HG03442 (cell line): ENCODE measurements at regions not wholly inside any gene's neighbourhood (a gene's known extent, or its start where the extent isn't known, plus 50 kb on each side); places are given as distances from the start of the nearest gene placed in this dataset.
"Not testable (repeated sequence)": the region's sequence is repeated elsewhere in the genome, so short reads cannot be mapped to it uniquely, and the experiment has no call there.

Source experiments
- ATAC-seq: cut with Tn5 transposase; IDR thresholded peaks from one replicate; pipeline ENCODE4 v1.9.1; 2021; ENCODE audit warnings: mild to moderate bottlenecking, moderate library complexity; ENCODE audit not compliant: unreplicated experiment

DNA sequence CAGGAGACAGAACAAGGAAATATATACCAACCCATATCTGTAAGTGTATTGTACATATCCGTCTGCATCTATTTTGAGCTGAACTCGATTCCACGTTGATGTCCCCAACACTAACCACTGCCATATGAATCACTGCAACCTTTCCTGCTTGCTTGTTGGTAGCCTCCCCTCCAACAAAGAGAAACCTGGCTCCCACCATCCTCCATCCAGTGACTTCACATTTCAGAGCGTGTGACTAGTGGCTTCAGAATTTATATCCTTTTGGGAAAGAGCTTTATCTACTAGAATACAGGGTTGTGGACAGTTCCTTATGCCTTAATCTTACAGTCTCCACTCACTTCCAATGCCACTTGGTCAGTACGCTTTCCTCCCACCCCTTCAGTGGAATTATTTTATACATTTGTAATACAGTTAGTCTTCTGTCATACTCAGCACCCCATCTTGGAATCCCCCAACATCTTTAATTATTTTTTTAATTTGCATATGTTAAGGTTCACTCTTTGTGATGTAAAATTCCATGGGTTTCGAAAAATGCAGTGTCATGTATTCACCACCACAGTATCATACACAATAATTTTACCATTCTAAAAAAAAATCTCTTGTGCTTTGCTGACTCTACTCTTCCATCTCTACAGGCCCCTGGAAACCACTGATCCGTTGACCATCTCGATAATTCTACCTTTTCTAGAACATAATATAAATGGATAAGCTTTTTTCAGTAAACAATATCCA lies 264.7 kb downstream of the BCL2L11 start:
- not testable (repeated sequence) for ATAC-seq

DNA sequence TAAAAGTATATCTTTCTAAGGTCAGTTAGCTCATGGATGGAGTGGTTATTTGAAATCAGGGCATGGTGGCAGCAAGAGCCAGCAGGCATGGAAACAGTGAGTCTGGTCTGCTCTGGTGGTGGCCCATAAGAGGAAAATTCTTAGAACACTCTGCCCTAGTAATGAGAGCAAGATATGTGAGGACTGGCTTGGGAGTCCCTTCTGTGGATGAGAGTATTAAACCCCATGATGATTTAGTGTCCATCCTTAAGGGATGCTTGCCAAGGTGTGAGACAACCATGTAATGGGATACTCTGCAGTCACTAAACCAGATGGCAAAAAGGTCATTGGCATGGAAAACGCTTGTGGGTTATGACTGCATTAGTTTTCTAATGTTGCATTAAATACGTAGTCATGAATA lies 269.9 kb downstream of the BCL2L11 start:
- ATAC-seq: not testable (repeated sequence)

DNA sequence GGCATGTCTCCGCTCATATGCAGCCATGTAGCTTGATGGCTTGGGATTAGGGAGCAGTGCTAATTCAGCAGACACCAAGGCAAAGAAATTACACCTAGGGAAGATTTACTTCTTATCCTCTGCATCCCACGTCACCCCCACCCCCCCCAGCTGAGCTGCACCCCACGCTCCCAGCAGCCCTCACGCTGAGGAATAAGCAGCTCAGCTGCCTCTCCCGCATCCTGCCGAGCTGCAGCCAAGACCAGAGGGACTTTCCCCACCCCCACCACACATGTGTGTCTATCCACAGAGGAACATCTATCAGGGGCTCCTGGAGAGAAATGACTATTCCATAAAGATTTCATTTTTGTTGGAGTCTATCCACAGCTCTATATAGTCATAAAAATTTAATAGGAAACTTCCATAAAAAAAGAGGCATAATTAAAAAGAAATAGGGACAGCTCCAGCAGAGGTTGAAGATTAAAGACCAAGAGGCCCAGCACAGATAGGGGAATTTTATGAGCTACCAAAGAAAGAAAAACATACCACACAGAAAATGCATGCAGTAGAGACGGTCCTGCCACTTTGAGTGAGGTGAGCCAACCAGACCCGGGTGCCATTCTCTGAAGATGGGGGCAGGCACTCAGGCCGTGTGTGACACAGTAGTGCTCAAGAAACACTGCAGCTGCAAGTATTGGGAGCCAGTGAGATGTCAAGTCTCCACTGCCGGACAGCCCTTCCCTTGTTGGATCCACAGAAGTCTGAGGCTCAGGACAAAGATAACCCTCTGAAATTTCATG lies 274.8 kb downstream of the BCL2L11 start:
- ATAC-seq: not testable (repeated sequence)

DNA sequence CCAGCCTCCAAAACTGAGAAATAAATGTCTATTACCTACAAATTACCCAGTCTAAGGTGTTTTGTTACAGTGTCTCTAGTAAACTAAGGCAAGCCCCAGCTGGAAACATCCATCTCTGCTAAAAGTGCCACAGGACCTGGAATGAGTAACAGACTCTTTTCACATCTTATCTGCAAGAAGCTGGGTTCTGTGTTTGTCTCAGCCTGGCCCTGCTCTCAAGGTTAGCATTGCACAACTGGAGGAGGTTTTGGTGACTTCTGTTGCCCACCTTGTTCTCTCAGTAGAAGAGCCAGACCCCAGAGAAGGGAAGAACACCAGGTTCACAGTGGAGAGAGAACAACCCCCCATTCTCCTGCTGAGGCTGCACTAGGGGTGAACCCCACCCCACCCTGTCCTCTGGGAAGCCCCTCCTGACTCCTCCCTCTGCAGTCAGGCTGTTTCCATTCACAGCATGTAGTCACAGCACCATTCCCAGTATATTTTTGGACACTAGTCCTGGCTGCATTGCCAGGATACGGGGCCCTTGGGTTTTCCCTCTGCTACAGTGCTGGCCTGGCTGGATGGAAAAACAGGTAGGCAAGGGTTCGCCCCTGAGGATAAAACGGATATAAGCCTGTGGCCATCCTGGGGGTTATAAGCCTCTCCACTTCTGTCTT lies 280.0 kb downstream of the BCL2L11 start:
- ATAC-seq: not testable (repeated sequence)

DNA sequence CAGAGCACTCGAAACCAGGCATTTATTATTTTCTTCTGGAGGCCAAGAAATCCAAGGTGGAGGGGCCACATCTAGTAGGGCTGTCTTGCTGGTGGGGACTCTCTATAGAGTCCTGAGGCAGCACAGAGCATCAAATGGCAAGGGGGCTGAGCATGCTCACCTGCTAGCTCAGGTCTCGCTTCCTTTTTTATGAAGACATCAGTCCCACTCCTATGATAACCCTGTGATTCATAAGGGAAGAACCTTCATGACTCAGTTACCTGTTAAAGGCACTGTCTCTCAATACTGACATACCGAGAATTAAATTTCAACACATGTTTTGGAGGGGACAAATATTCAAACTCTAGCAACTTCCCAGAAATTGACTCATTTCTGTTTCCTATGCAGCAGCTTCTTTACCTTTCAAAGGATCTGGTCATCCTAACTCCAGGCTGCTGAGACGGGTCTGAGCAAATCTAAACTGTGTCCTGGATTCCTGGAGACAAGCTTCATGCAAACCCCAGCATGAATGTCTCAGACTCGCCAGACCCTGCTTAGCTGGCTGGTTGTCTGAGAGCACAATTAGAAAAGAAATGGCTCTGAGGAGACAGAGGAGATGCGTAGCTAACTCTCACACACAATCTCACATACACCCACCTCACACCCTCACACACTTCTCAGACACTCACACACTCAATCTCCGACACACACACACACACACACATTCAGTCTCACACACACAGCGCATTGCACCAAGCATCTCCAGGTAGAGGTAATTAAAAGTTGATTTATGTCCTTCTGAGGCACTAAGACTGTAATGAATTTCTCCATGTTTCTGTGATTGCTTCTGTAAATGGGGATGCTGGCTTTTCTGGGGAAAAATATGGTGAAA lies 280.8 kb downstream of the BCL2L11 start:
- ATAC-seq: not testable (repeated sequence)

DNA sequence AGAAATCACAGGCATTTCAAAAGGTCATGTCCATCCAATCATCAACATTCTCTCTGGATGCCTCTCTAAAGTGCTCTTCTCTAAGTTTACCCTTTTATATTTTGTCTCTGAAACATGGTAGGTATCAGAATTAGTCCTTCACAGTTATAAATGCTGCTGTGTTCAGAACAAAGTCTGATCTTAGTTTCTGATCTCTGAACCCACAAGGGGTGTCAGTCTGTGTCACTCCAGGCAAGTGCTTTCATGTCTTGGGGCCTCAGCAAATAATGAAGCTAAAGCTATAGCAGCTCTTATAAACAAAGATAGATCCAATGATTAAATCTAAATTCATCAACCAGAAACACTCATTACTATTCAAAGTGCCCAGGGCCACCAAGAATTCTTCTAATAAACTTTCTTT lies 281.7 kb downstream of the BCL2L11 start:
- ATAC-seq: not testable (repeated sequence)

- not testable (repeated sequence) for ATAC-seq
These were observed 282.6 kb downstream of the BCL2L11 start for GRCh38 chr2:111403287-111403686.

DNA sequence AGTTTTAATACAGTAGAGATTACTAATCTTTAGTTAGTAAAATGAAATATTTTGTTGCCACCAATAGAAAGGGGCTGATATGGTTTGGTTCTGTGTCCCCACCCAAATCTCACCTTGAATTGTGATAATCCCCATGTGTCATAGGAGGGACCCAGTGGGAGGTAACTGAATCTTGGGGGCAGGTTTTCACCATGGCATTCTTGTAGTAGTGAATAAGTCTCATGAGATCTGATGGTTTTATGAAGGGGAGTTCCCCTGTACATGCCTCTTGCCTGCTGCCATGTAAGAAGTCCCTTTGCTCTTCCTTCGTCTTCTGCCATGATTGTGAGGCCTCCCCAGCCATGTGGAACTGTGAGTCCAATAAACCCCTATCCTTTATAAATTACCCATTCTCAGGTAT lies 285.9 kb downstream of the BCL2L11 start:
- not testable (repeated sequence) for ATAC-seq

DNA sequence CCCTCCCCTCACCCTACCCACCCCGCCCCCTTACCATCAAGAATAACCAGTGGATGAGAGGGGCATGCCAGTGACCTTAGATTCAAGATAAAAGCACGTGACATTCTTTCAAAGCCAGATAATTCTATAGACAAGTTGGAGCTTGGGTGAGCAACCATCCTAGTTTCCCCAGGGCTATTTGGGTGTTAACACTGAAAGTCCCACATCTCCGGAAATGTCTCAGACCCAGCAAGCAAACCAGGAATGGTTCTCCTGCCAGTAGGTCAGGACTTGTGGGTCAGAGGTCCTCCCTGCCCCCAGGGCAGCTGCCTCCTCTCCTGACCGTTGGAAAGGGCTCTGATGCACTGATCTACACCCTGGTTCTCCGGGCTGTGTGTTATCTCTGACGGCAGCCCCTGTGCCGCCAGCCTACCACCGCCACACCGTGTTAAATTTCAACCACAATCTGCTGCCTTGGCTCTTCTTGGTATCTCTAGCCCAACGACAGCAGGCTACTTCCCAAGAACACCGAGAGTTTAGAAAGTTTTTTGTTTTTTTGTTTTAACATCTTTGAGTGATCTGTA lies 287.0 kb downstream of the BCL2L11 start:
- not testable (repeated sequence) for ATAC-seq

- ATAC-seq: not testable (repeated sequence)
These were observed 290.2 kb downstream of the BCL2L11 start for GRCh38 chr2:111410868-111411406.

GRCh38 chr2:111411867-111412681 lies 291.4 kb downstream of the BCL2L11 start:
- not testable (repeated sequence) for ATAC-seq

DNA sequence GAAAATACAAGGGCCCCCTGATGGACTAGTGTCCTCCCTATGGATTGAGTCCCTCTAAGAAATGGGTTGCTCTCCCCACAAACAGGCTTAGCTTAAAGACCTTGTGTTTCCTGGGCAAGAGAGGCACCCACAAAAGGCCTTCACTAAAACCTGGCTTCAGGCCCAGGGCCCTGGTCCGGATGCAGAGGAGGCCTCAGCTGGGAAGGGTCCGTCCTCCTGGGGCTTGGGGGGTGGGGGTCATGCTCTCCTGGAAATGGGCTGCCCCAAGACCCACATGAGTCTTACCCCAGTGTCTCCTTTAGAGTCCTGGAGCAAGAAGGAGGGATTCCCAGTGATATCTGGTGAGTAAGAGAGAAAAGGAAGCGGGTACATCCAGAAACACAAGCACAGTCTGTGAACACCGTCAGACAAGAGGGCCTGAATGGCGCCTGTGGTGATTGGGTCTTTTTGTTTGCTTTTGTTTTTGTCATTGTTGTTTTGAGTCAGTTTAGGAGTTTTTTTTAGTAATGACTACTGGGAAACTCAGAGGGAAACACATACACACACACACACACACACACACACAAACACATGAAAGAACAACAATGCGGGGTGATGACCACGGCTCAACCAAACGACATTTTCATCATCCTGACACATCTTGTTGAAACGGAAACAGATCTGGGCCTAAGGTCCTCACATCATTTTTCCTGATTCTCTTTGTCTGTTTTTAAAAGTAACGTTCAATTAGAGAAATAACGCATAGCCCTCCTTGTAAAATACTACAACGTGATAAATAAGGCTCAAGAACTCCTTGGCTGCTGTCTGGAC lies 292.3 kb downstream of the BCL2L11 start:
- not testable (repeated sequence) for ATAC-seq

- not testable (repeated sequence) for ATAC-seq
These were observed 293.2 kb downstream of the BCL2L11 start for GRCh38 chr2:111413950-111414349.

- ATAC-seq: not testable (repeated sequence)
These were observed 295.3 kb downstream of the BCL2L11 start for GRCh38 chr2:111415765-111416743.

DNA sequence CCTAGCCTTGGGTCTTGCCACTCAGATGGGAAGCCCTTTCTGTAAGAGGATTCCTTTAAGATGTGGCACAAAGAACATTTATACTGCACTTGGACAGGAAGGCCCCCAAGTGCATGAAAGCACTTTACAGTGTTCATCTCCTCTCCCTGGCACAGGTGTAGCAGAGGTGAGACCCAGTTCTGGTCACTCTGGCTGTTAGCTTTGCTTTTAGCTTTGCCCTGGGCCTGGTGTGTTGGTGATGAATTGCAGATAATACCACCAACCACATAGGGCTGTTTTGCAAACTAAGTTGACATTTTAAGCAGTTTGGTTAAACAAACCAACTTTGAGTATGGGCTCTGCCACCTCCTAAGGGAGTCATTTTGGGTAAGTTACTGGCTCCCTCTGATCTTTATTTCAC lies 296.3 kb downstream of the BCL2L11 start:
- ATAC-seq: not testable (repeated sequence)

DNA sequence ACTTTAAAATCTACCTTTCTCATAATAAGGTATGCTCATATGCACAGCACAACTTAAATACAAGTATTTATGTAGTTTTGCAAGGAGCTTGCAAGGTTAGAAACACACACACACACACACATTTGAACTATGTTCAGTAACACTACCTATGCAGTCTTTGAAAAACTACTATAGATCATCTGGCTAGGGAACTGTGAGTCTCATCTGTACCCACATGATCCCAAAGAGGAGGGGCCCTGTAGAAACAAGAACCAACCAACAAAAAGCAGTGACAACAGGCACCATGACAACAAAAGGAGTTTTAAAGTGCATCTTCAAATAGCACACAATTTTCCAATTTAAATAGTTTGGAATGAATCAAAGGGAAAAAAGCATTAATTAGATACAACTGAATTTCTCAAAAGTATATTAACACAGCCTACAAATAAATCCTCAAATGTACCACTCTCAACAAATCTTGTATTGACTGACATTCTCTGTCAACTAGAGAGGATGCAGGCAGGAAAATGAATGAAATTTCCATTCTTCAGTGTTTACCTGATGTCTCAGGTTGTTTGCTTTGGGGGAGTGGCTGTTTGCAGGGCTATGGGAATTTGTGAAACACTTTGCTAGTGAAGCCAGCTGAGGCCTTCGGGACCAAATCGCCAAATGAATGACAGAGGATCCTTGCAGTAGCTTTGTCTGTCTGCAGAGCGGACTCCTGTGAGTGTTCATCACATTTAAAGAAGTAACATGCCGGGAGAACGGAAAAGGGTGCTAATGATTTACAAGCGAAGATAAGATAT lies 297.6 kb downstream of the BCL2L11 start:
- not testable (repeated sequence) for ATAC-seq
